Inferior parietal cortex (tissue), 1 donor: ENCODE measurements at regions not wholly inside any gene's neighbourhood (a gene's known extent, or its start where the extent isn't known, plus 50 kb on each side); places are given as distances from the start of the nearest gene placed in this dataset.

Experiments used
- DNase-seq: peaks from one replicate; pipeline ENCODE4 v3.0.0-alpha.2; 2016; ENCODE audit errors: extremely low spot score

- no peak for DNase-seq
Observed at GRCh38 chr2:120589771-120590608, 145.7 kb upstream of the GLI2 start.

- no peak for DNase-seq
Observed at GRCh38 chr2:120590841-120591240, 144.8 kb upstream of the GLI2 start.

GRCh38 chr2:120591572-120591971 is 144.1 kb upstream of the GLI2 start:
- DNase-seq: no peak

- no peak for DNase-seq
Observed at GRCh38 chr2:120592084-120592483, 143.6 kb upstream of the GLI2 start.

DNA sequence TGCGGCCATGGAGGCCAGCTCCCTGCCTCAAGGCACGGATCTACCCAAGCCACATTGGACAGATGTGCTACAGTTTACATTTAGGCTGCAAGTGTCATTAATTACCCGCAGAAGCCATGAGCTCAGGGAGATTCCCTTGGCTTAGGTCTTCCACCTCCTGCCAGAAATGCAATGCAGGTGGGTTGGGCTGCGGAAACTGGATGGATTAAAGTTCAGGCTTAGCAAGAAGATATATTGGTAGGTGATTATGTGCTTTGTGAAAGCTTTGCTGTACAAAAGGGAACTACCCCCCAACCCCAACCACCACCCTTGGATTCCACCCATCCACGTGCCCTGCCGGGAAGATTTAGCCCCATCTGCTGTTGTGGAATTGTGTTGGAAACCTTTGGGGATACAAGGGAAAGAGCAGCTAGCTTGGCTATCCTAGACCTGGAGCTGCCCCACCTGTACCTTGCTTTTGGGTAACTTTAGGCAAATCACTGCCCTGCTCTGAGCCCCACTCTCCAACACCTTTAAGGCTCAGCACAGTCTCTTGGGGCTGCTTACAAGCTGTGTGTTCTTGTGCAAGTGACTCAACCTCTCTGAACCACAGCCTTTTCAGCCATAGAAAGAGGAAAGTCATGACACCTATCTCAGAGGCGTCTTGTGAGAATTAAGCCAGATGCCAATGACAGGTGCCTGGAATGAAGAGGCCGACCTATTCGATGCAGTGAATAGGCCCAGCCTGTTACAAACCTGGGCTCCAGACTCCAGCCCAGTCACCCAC is 141.6 kb upstream of the GLI2 start:
- DNase-seq: no peak

- DNase-seq: no peak
Observed at GRCh38 chr2:120594856-120595685, 140.6 kb upstream of the GLI2 start.

- DNase-seq: no peak
Observed at GRCh38 chr2:120595739-120596138, 139.9 kb upstream of the GLI2 start.

GRCh38 chr2:120596191-120596811 is 139.4 kb upstream of the GLI2 start:
- no peak for DNase-seq

DNA sequence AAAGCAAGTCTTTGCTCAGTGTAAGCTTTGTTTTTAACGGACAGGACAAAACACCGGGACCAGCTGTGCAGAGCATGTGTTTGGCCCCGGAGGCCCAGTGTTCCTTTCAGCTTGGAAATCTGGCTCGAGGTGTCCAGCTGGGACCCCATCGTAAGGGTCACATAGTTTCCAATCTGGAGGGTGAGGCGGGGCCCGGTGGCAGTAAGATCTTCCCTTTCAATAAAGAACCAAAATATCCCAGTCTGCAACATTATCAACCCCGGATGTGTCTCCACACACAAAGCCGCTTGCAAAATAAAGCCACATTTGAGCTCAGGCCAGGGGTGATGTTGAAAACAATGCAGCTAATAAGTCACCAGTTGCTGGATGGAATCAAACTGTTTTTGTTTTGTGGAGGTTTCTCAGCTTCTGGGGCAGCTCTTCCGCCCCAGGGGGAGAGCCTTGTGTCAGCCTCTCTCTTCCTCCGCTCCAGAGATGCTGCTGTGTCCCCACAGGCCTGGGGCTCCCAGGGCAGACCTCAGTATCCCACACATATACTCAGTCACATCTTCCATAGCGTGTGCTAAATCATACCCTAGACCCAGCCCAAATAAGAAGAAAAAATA is 138.6 kb upstream of the GLI2 start:
- DNase-seq: peak; percentile 24

DNA sequence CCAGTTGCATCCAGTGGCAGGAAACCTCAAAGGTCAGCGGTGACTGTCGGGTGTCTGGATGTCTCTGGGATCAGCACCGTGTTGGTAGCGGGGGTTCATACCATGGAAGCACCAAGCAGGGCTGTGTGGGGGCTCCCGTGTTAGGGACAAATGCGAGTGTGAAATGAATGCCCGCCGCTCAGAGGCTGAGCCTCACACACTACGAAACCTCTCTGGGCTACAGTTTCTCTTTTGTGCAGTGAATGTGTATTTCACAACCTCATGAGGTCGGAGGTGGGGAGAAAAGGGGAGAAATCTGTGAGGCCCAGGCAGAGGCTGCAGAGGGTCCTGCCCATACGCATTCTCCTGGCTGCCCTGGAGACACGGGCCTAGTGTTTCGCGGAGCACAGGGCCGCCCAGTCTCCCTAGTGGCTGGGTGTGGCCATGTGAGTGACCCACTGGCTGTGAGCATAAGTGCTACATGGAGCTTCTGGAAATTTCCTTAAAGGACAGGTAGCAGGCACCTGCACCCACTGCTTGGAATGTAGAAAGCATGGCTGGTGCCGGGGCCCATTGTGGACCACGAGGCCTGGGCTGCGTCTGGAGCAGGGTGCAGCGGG is 138.0 kb upstream of the GLI2 start:
- DNase-seq: no peak

GRCh38 chr2:120598416-120598815 is 137.3 kb upstream of the GLI2 start:
- no peak for DNase-seq

DNA sequence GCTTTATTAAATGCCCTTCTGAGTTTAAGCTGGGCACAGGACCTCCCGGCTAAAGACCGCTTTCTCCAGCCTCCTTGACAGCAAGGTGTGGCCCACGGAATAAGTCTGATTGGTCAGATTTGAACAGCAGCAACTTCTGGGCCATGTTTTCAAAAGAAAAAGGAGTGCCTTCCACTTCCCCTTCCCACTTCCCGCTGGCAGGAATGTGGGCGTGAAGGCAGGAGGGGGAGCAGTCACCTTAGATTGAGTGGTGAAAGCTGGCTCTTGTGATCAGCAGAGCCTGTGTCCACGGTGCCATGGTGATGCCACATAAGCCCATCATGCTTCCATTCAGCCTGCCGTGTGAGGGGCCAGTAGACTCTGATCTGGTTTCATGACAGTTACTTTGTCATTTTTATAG is 136.6 kb upstream of the GLI2 start:
- no peak for DNase-seq

GRCh38 chr2:120599656-120600055 is 136.0 kb upstream of the GLI2 start:
- no peak for DNase-seq

- no peak for DNase-seq
Observed at GRCh38 chr2:120600335-120600734, 135.3 kb upstream of the GLI2 start.

GRCh38 chr2:120600786-120601185 is 134.9 kb upstream of the GLI2 start:
- no peak for DNase-seq

GRCh38 chr2:120601566-120601965 is 134.1 kb upstream of the GLI2 start:
- no peak for DNase-seq

- DNase-seq: no peak
Observed at GRCh38 chr2:120602251-120602650, 133.4 kb upstream of the GLI2 start.

DNA sequence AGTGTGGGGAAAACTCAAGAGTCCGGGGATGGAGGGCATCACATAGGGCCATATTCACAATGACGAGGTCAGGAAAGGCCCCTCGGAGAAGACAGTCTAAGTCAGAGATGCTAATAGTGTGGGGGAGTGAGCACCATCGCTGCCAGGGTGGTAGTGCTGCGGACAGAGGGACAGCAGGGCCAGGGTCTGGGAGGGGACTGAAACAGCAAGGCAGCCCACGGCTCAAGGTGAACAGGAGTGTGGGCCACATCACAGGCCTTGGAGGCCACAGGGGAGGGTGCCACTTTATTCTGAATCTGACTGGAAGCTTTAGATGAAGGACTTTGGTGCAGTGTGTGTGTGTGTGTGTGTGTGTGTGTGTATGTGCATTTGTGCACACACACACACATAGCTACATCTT is 130.9 kb upstream of the GLI2 start:
- no peak for DNase-seq

- DNase-seq: no peak
Observed at GRCh38 chr2:120605231-120605935, 130.3 kb upstream of the GLI2 start.

- no peak for DNase-seq
Observed at GRCh38 chr2:120606280-120606679, 129.4 kb upstream of the GLI2 start.
